ENCODE measurements at regions not wholly inside any gene's neighbourhood (a gene's known extent, or its start where the extent isn't known, plus 50 kb on each side); places are given as distances from the start of the nearest gene placed in this dataset.

GRCh38 chr11:15848631-15849168, 507.6 kb downstream of the SOX6 start:
- TF ChIP-seq CTCF (IDR thresholded peaks at IDR 0.05; ENCODE audit: low read depth, low read length) (no peak), EZH2phosphoT487 (IDR thresholded peaks at IDR 0.05; ENCODE audit: low read depth) (no peak)
